Cardiac muscle cell (in vitro differentiated cells and primary cell): ENCODE measurements at regions not wholly inside any gene's neighbourhood (a gene's known extent, or its start where the extent isn't known, plus 50 kb on each side); places are given as distances from the start of the nearest gene placed in this dataset.
A peak's percentile ranks its signal among the peaks of the same experiment; 100 is the strongest.

Source experiments
- DNase-seq, 2 donors: peaks; one replicate each; pipeline versions ENCODE4 v3.0.0 to v3.0.0-alpha.2; 2010 to 2017; ENCODE audit warnings: low read depth in 1 of 2, low spot score in 1 of 2
- H3K27ac ChIP-seq: fragments of 200-600 bp; sonication (generic); 2 replicates; pipeline ENCODE4 v1.5.1; 2016
- H3K27me3 ChIP-seq: fragments of 200-600 bp; sonication (generic); 2 replicates; pipeline ENCODE4 v1.6.0; 2016; ENCODE audit warnings: control low read depth
- H3K36me3 ChIP-seq: fragments of 200-600 bp; sonication (generic); 2 replicates; pipeline ENCODE4 v1.5.1; 2016; ENCODE audit warnings: control low read depth
- H3K4me1 ChIP-seq: fragments of 200-600 bp; sonication (generic); 2 replicates; pipeline ENCODE4 v1.8.1; 2017; ENCODE audit warnings: low read depth, mild to moderate bottlenecking, mixed run types
- H3K4me3 ChIP-seq: fragments of 200-600 bp; sonication (generic); 2 replicates; pipeline ENCODE4 v1.5.1; 2016; ENCODE audit warnings: mild to moderate bottlenecking
- H3K9me3 ChIP-seq: fragments of 200-600 bp; sonication (generic); 2 replicates; pipeline ENCODE4 v1.5.1; 2017; ENCODE audit warnings: low read depth, mild to moderate bottlenecking, control low read depth
- CTCF ChIP-seq: IDR thresholded peaks from 2 replicates; pipeline ENCODE4 v1.5.1; 2012; ENCODE audit warnings: low read depth, mild to moderate bottlenecking, low read length

- H3K9me3 ChIP-seq, result no peaks in the 10 kb centered on the region
- no peak overlapping the region for H3K4me3 ChIP-seq
- no peaks in the 10 kb centered on the region for H3K27me3 ChIP-seq
- H3K4me1 ChIP-seq, result peaks cover 9% of the 10 kb centered on the region
- peak; percentile 22 to 72 for DNase-seq
- TF ChIP-seq CTCF, result no peak
- H3K36me3 ChIP-seq, result no peaks in the 10 kb centered on the region
- no peak overlapping the region for H3K27ac ChIP-seq
Measured at GRCh38 chr12:111178181-111179081, 190.5 kb downstream of the PHETA1 start.

- TF ChIP-seq CTCF, result no peak
- H3K4me3 ChIP-seq, result no peak overlapping the region
- H3K36me3 ChIP-seq, result no peaks in the 10 kb centered on the region
- no peaks in the 10 kb centered on the region for H3K9me3 ChIP-seq
- no peak overlapping the region for H3K27ac ChIP-seq
- peaks cover 5% of the 10 kb centered on the region for H3K4me1 ChIP-seq
- H3K27me3 ChIP-seq, result no peaks in the 10 kb centered on the region
- no peak for DNase-seq
Measured at GRCh38 chr12:111175396-111176094, 193.3 kb downstream of the PHETA1 start.

- Histone ChIP-seq H3K27ac (no peak overlapping the region), H3K4me3 (no peak overlapping the region), H3K9me3 (no peaks in the 10 kb centered on the region), H3K4me1 (peaks cover 2% of the 10 kb centered on the region), H3K36me3 (no peaks in the 10 kb centered on the region), H3K27me3 (no peaks in the 10 kb centered on the region)
- TF ChIP-seq CTCF, result peak; percentile 0
- DNase-seq, result no peak
Measured at GRCh38 chr12:111174961-111175345, 193.9 kb downstream of the PHETA1 start.

- H3K27me3 ChIP-seq, result no peaks in the 10 kb centered on the region
Measured at GRCh38 chr12:111174251-111174960, 194.5 kb downstream of the PHETA1 start.

More at GRCh38 chr12:111174251-111174960, 194.5 kb downstream of the PHETA1 start:
- no peak overlapping the region for H3K4me3 ChIP-seq
- no peak overlapping the region for H3K27ac ChIP-seq
- peak; percentile 12 for TF ChIP-seq CTCF
- no peaks in the 10 kb centered on the region for H3K4me1 ChIP-seq
- H3K36me3 ChIP-seq, result no peaks in the 10 kb centered on the region
- DNase-seq, result peak in 1 of 2 donors; percentile 17
- H3K9me3 ChIP-seq, result no peaks in the 10 kb centered on the region
